WERI-Rb-1 (cell line): ENCODE measurements at regions not wholly inside any gene's neighbourhood (a gene's known extent, or its start where the extent isn't known, plus 50 kb on each side); places are given as distances from the start of the nearest gene placed in this dataset.
A peak's percentile ranks its signal among the peaks of the same experiment; 100 is the strongest.

Experiments used
- DNase-seq: peaks from one replicate; pipeline ENCODE4 v3.0.0-alpha.2; 2020
- H3K27ac ChIP-seq: fragments of 250-450 bp; sonication (Bioruptor Pico); 2 replicates; pipeline ENCODE4 v1.5.1; 2020; ENCODE audit warnings: mild to moderate bottlenecking, moderate library complexity
- H3K27me3 ChIP-seq: fragments of 250-450 bp; sonication (Bioruptor Pico); 2 replicates; pipeline ENCODE4 v1.5.1; 2021; ENCODE audit warnings: mild to moderate bottlenecking, low read depth, moderate library complexity; ENCODE audit not compliant: insufficient read depth, severe bottlenecking
- H3K36me3 ChIP-seq: fragments of 250-450 bp; sonication (Bioruptor Pico); 2 replicates; pipeline ENCODE4 v1.5.1; 2020; ENCODE audit warnings: mild to moderate bottlenecking, moderate library complexity
- H3K4me3 ChIP-seq: 2 replicates; pipeline ENCODE4 v1.5.1; 2011; ENCODE audit warnings: low read depth, mild to moderate bottlenecking, control low read depth, low read length
- H3K9me3 ChIP-seq: fragments of 250-450 bp; sonication (Bioruptor Pico); 2 replicates; pipeline ENCODE4 v1.5.1; 2021; ENCODE audit warnings: mild to moderate bottlenecking, moderate library complexity; ENCODE audit not compliant: severe bottlenecking
- CTCF ChIP-seq: IDR thresholded peaks from 2 replicates; pipeline ENCODE4 v1.5.1; 2011; ENCODE audit warnings: low read depth, mild to moderate bottlenecking, control low read depth, inconsistent platforms, low read length

DNA sequence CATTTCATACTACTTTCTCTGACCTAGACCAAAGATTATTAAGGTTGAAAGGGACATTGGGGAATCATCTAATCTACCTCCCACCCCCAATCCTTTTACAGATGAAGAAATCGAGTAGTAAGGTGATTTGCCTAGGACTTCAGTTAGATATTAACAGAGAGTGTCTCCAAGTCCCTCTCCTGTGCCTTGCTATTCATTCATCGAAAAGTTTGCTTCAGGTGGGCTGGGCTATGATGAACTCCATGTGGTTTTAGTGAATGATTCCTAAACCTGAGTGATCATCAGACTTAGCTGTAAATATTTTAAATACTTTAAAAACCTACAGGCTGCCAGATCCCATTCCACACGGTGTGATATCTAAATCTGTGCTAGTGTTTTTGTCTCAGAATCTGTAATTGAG, 259.4 kb upstream of the SORCS1 start:
- DNase-seq, result no peak
- TF ChIP-seq CTCF, result no peak
- no peaks in the 10 kb centered on the region for H3K27me3 ChIP-seq
- no peak overlapping the region for H3K4me3 ChIP-seq
- H3K9me3 ChIP-seq, result no peaks in the 10 kb centered on the region
- H3K36me3 ChIP-seq, result no peaks in the 10 kb centered on the region
- no peak overlapping the region for H3K27ac ChIP-seq

- no peak overlapping the region for H3K4me3 ChIP-seq
- H3K36me3 ChIP-seq, result no peaks in the 10 kb centered on the region
- no peaks in the 10 kb centered on the region for H3K27me3 ChIP-seq
- H3K27ac ChIP-seq, result peak overlapping the region; percentile 30; the same call in 1 of the 2 replicates
- no peak for DNase-seq
- no peak for TF ChIP-seq CTCF
- no peaks in the 10 kb centered on the region for H3K9me3 ChIP-seq
Observed at GRCh38 chr10:107422681-107423080, 258.2 kb upstream of the SORCS1 start.

DNA sequence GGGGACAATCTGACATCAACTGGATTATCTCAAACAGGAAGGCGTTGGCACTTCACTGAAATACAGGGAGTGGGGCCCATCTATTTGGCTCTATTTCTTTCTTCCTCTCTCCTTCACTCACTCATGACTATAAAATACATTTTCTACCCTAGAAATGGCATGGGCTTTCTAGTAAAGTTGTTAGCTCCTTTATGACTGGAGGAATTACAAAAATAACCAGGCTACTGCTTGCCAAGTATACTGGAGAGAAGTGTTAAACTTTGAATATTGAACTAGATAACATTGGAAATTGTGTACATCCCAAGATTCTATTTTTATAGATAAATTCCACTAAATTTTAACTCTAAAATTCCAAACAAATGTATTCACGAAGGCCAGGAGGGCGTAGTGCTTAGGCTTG, 255.7 kb upstream of the SORCS1 start:
- no peak for TF ChIP-seq CTCF
- H3K27me3 ChIP-seq, result no peaks in the 10 kb centered on the region
- no peak overlapping the region for H3K27ac ChIP-seq
- H3K36me3 ChIP-seq, result no peaks in the 10 kb centered on the region
- H3K9me3 ChIP-seq, result no peaks in the 10 kb centered on the region
- H3K4me3 ChIP-seq, result no peak overlapping the region
- no peak for DNase-seq

- Histone ChIP-seq H3K9me3 (no peaks in the 10 kb centered on the region), H3K27me3 (no peaks in the 10 kb centered on the region), H3K27ac (no peak overlapping the region), H3K4me3 (no peak overlapping the region), H3K36me3 (no peaks in the 10 kb centered on the region)
- TF ChIP-seq CTCF, result no peak
- no peak for DNase-seq
Observed at GRCh38 chr10:107418085-107418806, 253.7 kb upstream of the SORCS1 start.

DNA sequence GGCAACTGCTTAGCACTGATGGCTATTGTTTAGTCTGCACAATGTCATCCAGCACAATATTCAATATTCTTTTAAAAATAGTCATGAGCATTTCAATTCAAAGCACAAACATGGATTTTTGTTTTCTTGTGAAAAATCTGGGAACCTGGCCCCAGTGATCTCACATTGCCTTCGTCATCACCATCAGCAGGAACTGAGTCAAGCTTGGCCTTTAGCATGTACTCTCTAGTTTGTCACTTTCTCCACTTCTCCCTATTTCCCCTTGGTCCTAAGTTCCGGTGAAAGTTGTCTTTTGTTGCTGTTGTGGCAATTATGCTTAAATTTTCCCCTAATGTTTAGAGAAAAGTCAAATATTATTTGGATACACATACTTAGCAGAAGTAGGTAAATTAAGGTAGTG, 252.9 kb upstream of the SORCS1 start:
- no peaks in the 10 kb centered on the region for H3K9me3 ChIP-seq
- no peak for DNase-seq
- TF ChIP-seq CTCF, result no peak
- no peaks in the 10 kb centered on the region for H3K36me3 ChIP-seq
- H3K4me3 ChIP-seq, result no peak overlapping the region
- no peak overlapping the region for H3K27ac ChIP-seq
- no peaks in the 10 kb centered on the region for H3K27me3 ChIP-seq

GRCh38 chr10:107415446-107415845, 250.9 kb upstream of the SORCS1 start:
- H3K9me3 ChIP-seq, result no peaks in the 10 kb centered on the region
- TF ChIP-seq CTCF, result no peak
- no peaks in the 10 kb centered on the region for H3K27me3 ChIP-seq
- no peak for DNase-seq
- H3K27ac ChIP-seq, result no peak overlapping the region
- no peak overlapping the region for H3K4me3 ChIP-seq
- H3K36me3 ChIP-seq, result no peaks in the 10 kb centered on the region
